ENCODE measurements at regions not wholly inside any gene's neighbourhood (a gene's known extent, or its start where the extent isn't known, plus 50 kb on each side); places are given as distances from the start of the nearest gene placed in this dataset.

DNA sequence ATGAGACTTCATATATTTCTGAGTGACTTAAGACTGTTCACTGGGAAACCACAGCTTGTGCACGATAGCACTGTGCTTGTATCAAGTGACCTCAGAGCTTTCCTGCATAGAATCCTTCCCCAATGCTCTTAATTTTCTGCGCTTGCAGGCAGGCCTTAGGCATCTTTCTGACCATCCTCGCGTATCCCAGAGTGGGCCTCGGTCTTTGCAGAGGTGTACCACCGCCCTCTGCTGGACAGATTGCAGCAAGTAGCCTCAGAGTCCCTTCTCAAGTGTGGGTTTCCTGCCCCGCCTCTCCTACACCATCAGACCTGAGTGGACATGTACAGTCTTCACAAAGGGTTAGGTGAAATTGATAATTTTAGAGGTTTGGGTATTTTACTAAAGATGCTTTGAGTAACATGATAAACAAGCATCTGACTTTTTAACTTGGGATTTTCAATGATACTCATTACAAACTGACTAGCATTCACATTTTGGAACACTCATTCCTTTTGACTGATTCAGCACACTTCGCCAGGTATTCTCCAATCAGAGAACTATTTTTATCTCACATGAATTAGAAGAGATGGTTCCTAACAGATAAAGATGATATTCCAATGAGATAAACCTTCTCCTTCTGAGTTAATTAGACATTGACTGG is 246.5 kb upstream of the USP25 start:
- Histone ChIP-seq H3K27ac (no peak overlapping the region), H3K4me3 (IDR thresholded peaks at IDR 0.05; ENCODE audit: insufficient read depth, low read depth, low read length) (no peak overlapping the region), H3K4me2 (no peak overlapping the region), H4K20me1 (ENCODE audit: insufficient read depth) (no peaks in the 10 kb centered on the region), H3K36me3 (ENCODE audit: insufficient read depth) (no peaks in the 10 kb centered on the region), H3K9ac (no peak overlapping the region), H3K4me1 (ENCODE audit: low read depth, poor library complexity, severe bottlenecking) (no peaks in the 10 kb centered on the region), H3K27me3 (ENCODE audit: insufficient read depth, low read depth) (no peaks in the 10 kb centered on the region), H2AFZ (ENCODE audit: low read depth) (no peak overlapping the region), H3K79me2 (ENCODE audit: insufficient read depth, low read depth) (no peaks in the 10 kb centered on the region)
- TF ChIP-seq, protein P1, sequence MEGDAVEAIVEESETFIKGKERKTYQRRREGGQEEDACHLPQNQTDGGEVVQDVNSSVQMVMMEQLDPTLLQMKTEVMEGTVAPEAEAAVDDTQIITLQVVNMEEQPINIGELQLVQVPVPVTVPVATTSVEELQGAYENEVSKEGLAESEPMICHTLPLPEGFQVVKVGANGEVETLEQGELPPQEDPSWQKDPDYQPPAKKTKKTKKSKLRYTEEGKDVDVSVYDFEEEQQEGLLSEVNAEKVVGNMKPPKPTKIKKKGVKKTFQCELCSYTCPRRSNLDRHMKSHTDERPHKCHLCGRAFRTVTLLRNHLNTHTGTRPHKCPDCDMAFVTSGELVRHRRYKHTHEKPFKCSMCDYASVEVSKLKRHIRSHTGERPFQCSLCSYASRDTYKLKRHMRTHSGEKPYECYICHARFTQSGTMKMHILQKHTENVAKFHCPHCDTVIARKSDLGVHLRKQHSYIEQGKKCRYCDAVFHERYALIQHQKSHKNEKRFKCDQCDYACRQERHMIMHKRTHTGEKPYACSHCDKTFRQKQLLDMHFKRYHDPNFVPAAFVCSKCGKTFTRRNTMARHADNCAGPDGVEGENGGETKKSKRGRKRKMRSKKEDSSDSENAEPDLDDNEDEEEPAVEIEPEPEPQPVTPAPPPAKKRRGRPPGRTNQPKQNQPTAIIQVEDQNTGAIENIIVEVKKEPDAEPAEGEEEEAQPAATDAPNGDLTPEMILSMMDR (conservative IDR thresholded peaks at IDR 0.05; ENCODE audit: low read depth, low read length): peak; percentile 96

DNA sequence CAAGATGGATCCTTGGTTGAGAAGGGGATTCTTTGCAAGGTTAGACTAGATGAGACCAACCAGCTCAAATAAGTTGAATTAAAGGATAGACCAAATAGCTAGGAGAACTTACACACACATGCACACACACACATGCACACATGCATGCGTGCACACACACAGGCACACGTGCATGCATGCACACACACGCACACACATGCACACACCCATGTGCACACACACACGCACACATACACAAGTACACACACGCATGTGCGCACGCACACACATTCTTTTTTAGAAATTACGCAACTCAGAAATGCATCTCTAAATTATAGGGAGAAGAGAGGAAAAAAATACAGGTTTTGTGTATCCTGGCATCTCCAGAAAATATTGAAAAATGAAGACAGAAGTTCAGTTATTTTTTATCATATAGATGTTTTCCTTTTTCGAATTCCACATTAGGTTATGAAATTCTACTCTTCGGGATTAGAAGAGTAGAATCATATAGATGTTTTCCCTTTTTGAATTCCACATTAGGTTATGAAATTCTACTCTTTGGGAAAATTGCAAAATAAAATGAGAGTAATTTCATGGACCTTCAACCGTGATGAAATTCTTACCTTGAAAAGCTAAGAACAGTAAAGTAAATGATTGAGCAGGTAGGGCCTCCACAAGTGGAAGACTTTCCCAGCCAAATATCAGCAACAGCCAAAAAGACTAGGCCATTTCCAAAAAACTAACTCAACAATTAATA is 243.2 kb upstream of the USP25 start:
- no peak overlapping the region for H3K27ac ChIP-seq
- H2AFZ ChIP-seq (ENCODE audit: low read depth): no peak overlapping the region
- H3K27me3 ChIP-seq (ENCODE audit: insufficient read depth, low read depth): no peaks in the 10 kb centered on the region
- no peak overlapping the region for H3K4me2 ChIP-seq
- H4K20me1 ChIP-seq (ENCODE audit: insufficient read depth): no peaks in the 10 kb centered on the region
- TF ChIP-seq, protein P1 (conservative IDR thresholded peaks at IDR 0.05; ENCODE audit: low read depth, low read length): no peak
- H3K4me3 ChIP-seq (IDR thresholded peaks at IDR 0.05; ENCODE audit: insufficient read depth, low read depth, low read length): no peak overlapping the region
- H3K9ac ChIP-seq: no peak overlapping the region
- H3K4me1 ChIP-seq (ENCODE audit: low read depth, poor library complexity, severe bottlenecking): no peaks in the 10 kb centered on the region
- no peaks in the 10 kb centered on the region for H3K36me3 ChIP-seq (ENCODE audit: insufficient read depth)
- no peaks in the 10 kb centered on the region for H3K79me2 ChIP-seq (ENCODE audit: insufficient read depth, low read depth)

DNA sequence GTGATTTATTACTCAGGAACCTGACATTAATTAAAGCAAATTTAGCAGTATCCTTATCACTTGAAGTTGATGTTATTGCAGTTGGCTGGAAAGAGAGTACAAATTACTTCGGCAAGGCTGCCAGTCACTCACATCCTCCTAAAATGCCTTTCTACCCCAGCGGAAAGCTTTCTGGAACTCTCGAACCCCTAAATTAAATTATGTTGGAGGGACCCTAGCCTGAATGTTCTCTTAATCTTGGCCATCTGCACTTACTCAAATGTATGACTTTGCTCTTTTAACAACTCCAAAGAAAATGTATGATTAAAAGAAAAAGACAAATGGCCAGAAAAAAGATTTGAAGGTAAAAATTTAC is 242.6 kb upstream of the USP25 start:
- H3K4me2 ChIP-seq: no peak overlapping the region
- TF ChIP-seq, protein P1 (conservative IDR thresholded peaks at IDR 0.05; ENCODE audit: low read depth, low read length): no peak
- H3K79me2 ChIP-seq (ENCODE audit: insufficient read depth, low read depth): no peaks in the 10 kb centered on the region

DNA sequence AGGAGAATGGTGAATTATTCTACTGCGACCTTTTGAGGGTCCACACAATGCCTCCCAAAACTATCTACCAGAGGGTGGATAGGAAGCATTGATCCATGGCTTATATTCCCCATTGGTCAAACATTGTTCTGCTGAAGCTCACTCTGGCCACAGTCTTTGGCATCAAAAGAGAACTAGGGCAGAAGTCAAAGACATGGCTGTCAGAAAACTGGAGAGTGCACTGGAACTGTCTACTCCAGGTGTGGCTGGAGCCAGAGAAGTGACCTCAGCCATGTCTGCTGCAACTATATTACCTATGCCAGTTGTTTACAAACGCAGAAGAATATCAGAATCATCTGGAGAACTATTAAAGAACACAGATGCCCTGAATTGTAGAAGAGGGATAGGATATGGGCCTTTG is 238.7 kb upstream of the USP25 start:
- Histone ChIP-seq H3K9ac (no peak overlapping the region), H3K79me2 (ENCODE audit: insufficient read depth, low read depth) (no peaks in the 10 kb centered on the region), H3K4me1 (ENCODE audit: low read depth, poor library complexity, severe bottlenecking) (no peaks in the 10 kb centered on the region), H3K27ac (no peak overlapping the region), H4K20me1 (ENCODE audit: insufficient read depth) (no peaks in the 10 kb centered on the region), H2AFZ (ENCODE audit: low read depth) (no peak overlapping the region), H3K27me3 (ENCODE audit: insufficient read depth, low read depth) (no peaks in the 10 kb centered on the region), H3K4me3 (IDR thresholded peaks at IDR 0.05; ENCODE audit: insufficient read depth, low read depth, low read length) (no peak overlapping the region), H3K36me3 (ENCODE audit: insufficient read depth) (no peaks in the 10 kb centered on the region), H3K4me2 (no peak overlapping the region)
- TF ChIP-seq, protein P1 (conservative IDR thresholded peaks at IDR 0.05; ENCODE audit: low read depth, low read length): no peak

More for the DNA sequence above, 242.6 kb upstream of the USP25 start:
- H4K20me1 ChIP-seq (ENCODE audit: insufficient read depth): no peaks in the 10 kb centered on the region
- H3K27ac ChIP-seq: no peak overlapping the region
- H2AFZ ChIP-seq (ENCODE audit: low read depth): no peak overlapping the region
- no peaks in the 10 kb centered on the region for H3K4me1 ChIP-seq (ENCODE audit: low read depth, poor library complexity, severe bottlenecking)
- no peak overlapping the region for H3K4me3 ChIP-seq (IDR thresholded peaks at IDR 0.05; ENCODE audit: insufficient read depth, low read depth, low read length)
- H3K36me3 ChIP-seq (ENCODE audit: insufficient read depth): no peaks in the 10 kb centered on the region
- H3K27me3 ChIP-seq (ENCODE audit: insufficient read depth, low read depth): no peaks in the 10 kb centered on the region
- H3K9ac ChIP-seq: no peak overlapping the region

All from KMS-11 (cell line).